Keratinocyte (primary cell): ENCODE measurements at regions not wholly inside any gene's neighbourhood (a gene's known extent, or its start where the extent isn't known, plus 50 kb on each side); places are given as distances from the start of the nearest gene placed in this dataset.
"Not testable (repeated sequence)": the region's sequence is repeated elsewhere in the genome, so short reads cannot be mapped to it uniquely, and the experiment has no call there.

Experiments
- DNase-seq: peaks from one replicate; pipeline ENCODE4 v3.0.0-alpha.2; 2011; ENCODE audit warnings: low read depth, missing footprints, low spot score
- FAIRE-seq: peaks from 2 replicates; lab custom pipeline; 2011; peaks lifted over from hg19 to GRCh38; lab: Jason Lieb, UNC
- H2AFZ ChIP-seq: 2 replicates; pipeline ENCODE4 v1.6.0; 2012; ENCODE audit warnings: low read length, control low read depth, inconsistent platforms; ENCODE audit not compliant: control insufficient read depth
- H3K27ac ChIP-seq: 2 replicates; pipeline ENCODE4 v1.5.1; 2011; ENCODE audit warnings: low read length; ENCODE audit not compliant: control insufficient read depth, insufficient read depth
- H3K27me3 ChIP-seq: 3 replicates; pipeline ENCODE4 v1.6.0; 2011; ENCODE audit warnings: low read length; ENCODE audit not compliant: control insufficient read depth, insufficient read depth; ENCODE audit errors: extremely low read depth
- H3K36me3 ChIP-seq, 2 experiments: 2 replicates in 1 of 2; 3 replicates in 1 of 2; pipeline ENCODE4 v1.5.1; 2011; ENCODE audit warnings: low read length in 2 of 2, mild to moderate bottlenecking in 1 of 2; ENCODE audit not compliant: control insufficient read depth in 2 of 2, insufficient read depth in 2 of 2; ENCODE audit errors: extremely low read depth in 1 of 2
- H3K4me1 ChIP-seq: 3 replicates; pipeline ENCODE4 v1.5.1; 2011; ENCODE audit warnings: low read length; ENCODE audit not compliant: control insufficient read depth, insufficient read depth; ENCODE audit errors: extremely low read depth
- H3K4me2 ChIP-seq: 3 replicates; pipeline ENCODE4 v1.6.0; 2011; ENCODE audit warnings: low read depth, low read length; ENCODE audit not compliant: control insufficient read depth, insufficient read depth; ENCODE audit errors: extremely low read depth
- H3K4me3 ChIP-seq, 3 experiments: fragments of 200-600 bp in 1 of 3; sonication (generic) in 1 of 3; 2 replicates in 2 of 3; 3 replicates in 1 of 3; pipeline ENCODE4 v1.5.1; 2011 to 2016; ENCODE audit warnings: low read length in 3 of 3, mild to moderate bottlenecking in 3 of 3, control low read depth in 2 of 3, inconsistent platforms in 1 of 3, low read depth in 1 of 3, mixed read lengths in 1 of 3, mixed run types in 1 of 3, moderate library complexity in 1 of 3; ENCODE audit not compliant: control insufficient read depth in 2 of 3, insufficient read depth in 2 of 3; ENCODE audit errors: extremely low read depth in 1 of 3
- H3K79me2 ChIP-seq: 2 replicates; pipeline ENCODE4 v1.6.0; 2012; ENCODE audit warnings: low read length; ENCODE audit not compliant: control insufficient read depth, insufficient read depth
- H3K9ac ChIP-seq: 3 replicates; pipeline ENCODE4 v1.6.0; 2011; ENCODE audit warnings: low read length; ENCODE audit not compliant: control insufficient read depth, insufficient read depth; ENCODE audit errors: extremely low read depth
- H3K9me1 ChIP-seq: 3 replicates; pipeline ENCODE4 v1.6.0; 2011; ENCODE audit warnings: low read length; ENCODE audit not compliant: control insufficient read depth, insufficient read depth; ENCODE audit errors: extremely low read depth
- H3K9me3 ChIP-seq: 2 replicates; pipeline ENCODE4 v1.5.1; 2012; ENCODE audit warnings: low read depth, low read length; ENCODE audit not compliant: control insufficient read depth
- H4K20me1 ChIP-seq: 3 replicates; pipeline ENCODE4 v1.6.0; 2011; ENCODE audit warnings: low read length; ENCODE audit not compliant: control insufficient read depth, insufficient read depth; ENCODE audit errors: extremely low read depth
- dilution Hi-C: fragments of 300-500 bp; cut with MboI; formaldehyde crosslinking; loops from one replicate; pipeline ENCODE4 v1.7.0; 2020; ENCODE audit warnings: low sequenced_read_pairs; ENCODE audit not compliant: extremely low pct_ligation_motif_present

DNA sequence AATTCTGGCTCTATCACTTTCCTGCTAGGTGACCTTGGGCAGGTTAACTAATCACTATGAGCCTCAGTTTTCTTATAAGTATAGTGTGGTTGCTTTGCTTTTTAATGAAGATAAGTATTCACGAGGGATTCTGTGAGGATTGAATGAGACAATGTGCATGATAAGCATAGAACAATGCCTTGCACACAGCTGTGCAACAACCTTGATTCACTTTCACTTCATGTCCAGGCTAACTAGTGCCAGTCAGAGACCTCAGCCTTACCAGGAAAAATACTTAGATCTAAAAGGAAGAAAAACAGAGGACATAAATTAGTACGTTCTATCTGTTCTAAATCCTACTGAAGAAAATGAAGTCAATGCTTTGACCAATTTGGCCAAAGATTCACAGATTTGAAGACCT, 101.0 kb upstream of the NBPF9 start:
- H3K4me1 ChIP-seq, H3K9me1 ChIP-seq, H3K79me2 ChIP-seq, H3K27me3 ChIP-seq, dilution Hi-C loops, H2AFZ ChIP-seq, H4K20me1 ChIP-seq, H3K4me2 ChIP-seq, H3K27ac ChIP-seq, H3K9ac ChIP-seq, H3K36me3 ChIP-seq, FAIRE-seq, DNase-seq, H3K9me3 ChIP-seq, H3K4me3 ChIP-seq: not testable (repeated sequence)

DNA sequence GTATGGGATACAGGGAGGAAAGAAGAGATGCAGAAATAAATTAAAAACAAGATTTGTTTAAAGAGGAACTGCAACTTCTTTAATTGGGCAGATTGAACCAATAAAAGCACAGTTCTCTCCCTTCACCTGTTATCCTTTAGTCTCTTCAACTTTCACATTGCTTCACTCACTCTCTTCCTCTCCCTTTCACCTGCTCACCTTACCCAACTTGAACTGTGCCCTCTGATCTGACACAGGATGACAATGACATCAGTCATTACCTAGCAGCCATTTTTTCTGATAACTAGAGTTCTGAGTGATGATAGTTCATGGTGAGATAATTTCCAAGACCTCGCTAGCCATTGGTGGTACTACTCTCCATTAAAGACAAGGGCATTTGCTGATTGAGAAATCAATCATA, 105.5 kb upstream of the NBPF9 start:
- H3K27ac ChIP-seq, H3K4me1 ChIP-seq, H3K4me2 ChIP-seq, H3K79me2 ChIP-seq, DNase-seq, H3K9ac ChIP-seq, FAIRE-seq, dilution Hi-C loops, H3K9me1 ChIP-seq, H3K27me3 ChIP-seq, H4K20me1 ChIP-seq, H2AFZ ChIP-seq, H3K4me3 ChIP-seq, H3K36me3 ChIP-seq, H3K9me3 ChIP-seq: not testable (repeated sequence)

DNA sequence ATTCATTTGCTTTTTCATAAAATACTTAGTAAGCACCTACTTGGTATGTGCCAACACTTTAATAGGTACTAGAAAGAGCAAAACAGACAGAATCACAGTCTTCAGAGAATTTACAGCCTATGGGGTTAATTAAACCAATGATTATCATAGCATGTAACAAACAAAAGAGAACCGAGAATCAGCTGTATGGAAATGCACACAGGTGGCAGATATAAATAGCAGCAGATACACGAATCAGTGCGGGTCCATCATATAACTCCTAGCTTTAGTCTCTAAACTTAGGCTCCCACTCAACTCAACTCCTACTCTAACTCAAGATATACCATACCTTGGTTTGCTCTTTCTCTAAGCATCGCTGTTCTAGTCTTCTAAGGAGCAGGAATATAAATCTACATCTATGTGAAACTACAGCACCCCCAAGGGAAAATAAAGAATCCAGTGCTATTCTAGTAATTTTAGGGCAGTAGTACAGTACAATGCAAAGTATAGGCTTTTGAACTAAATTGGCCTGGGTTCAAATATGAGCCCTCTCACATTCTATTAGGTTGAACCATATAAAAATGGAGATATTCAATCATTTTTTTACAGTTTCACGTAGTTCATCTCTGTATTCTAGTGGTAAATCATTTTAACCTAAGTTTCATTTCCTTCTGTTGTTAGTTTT, 108.5 kb upstream of the NBPF9 start:
- H2AFZ ChIP-seq, H3K79me2 ChIP-seq, dilution Hi-C loops, H3K36me3 ChIP-seq, DNase-seq, H4K20me1 ChIP-seq, H3K27ac ChIP-seq, H3K9me3 ChIP-seq, H3K27me3 ChIP-seq, H3K4me3 ChIP-seq, H3K9ac ChIP-seq, FAIRE-seq, H3K4me1 ChIP-seq, H3K9me1 ChIP-seq, H3K4me2 ChIP-seq: not testable (repeated sequence)

DNA sequence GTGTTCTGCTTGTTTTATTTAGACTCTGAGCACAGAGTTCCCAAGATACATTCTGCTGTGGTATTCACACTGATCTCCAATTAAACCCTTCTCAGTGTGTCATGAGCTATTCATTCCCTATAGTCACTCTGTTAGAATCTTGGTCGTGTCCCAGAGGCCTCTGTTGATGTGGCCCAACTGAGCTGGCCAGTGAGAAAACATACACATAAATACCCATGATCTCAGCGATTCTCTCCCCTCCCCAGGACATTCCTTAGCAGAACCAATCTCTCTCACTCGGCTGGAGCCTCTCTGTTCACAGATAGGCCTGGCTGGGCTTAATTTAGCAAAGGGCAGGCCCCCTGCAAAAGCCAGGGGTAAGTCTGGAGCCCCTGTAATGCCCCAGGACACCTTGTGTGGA, 109.6 kb upstream of the NBPF9 start:
- H3K9me1 ChIP-seq, FAIRE-seq, H3K4me2 ChIP-seq, dilution Hi-C loops, DNase-seq, H3K9ac ChIP-seq, H3K27me3 ChIP-seq, H4K20me1 ChIP-seq, H3K4me1 ChIP-seq, H3K79me2 ChIP-seq, H3K27ac ChIP-seq, H3K4me3 ChIP-seq, H3K9me3 ChIP-seq, H2AFZ ChIP-seq, H3K36me3 ChIP-seq: not testable (repeated sequence)

DNA sequence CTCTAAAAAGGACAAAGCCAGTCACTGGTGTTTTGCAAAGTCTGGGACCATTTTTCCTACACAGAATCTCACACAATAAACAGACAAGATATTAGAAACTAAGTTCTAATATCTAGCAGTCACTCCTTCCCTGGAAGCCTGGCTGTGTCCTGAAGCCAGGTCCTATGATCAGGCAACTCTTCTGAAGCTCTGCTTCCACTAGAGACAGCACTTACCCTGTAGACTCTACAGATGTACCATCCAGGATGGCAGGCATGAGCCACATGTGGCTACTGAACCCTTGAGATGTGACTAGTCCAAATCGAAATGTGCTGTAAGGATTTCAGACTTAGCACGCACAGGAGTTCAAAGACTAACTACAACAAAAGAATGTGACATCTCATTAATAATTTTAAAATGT, 110.3 kb upstream of the NBPF9 start:
- H3K27me3 ChIP-seq, FAIRE-seq, DNase-seq, H4K20me1 ChIP-seq, H3K9ac ChIP-seq, H3K27ac ChIP-seq, H3K4me2 ChIP-seq, H3K9me3 ChIP-seq, H3K9me1 ChIP-seq, H3K4me1 ChIP-seq, H2AFZ ChIP-seq, H3K4me3 ChIP-seq, H3K36me3 ChIP-seq, H3K79me2 ChIP-seq, dilution Hi-C loops: not testable (repeated sequence)
